ENCODE measurements at regions not wholly inside any gene's neighbourhood (a gene's known extent, or its start where the extent isn't known, plus 50 kb on each side); places are given as distances from the start of the nearest gene placed in this dataset.

- no peak for TF ChIP-seq EZH2phosphoT487 (IDR thresholded peaks at IDR 0.05; ENCODE audit: unreplicated experiment)
- TF ChIP-seq CTCF (conservative IDR thresholded peaks at IDR 0.05; ENCODE audit: low read depth in 2 of 2): no peak
- TF ChIP-seq REST (IDR thresholded peaks at IDR 0.05; ENCODE audit: unreplicated experiment): no peak
- no peak for TF ChIP-seq EZH2 (IDR thresholded peaks at IDR 0.05; ENCODE audit: low read depth, unreplicated experiment)
- no peak for TF ChIP-seq POLR2AphosphoS5 (IDR thresholded peaks at IDR 0.05; ENCODE audit: low read depth)
- TF ChIP-seq STAT1 (IDR thresholded peaks at IDR 0.05; ENCODE audit: unreplicated experiment): no peak
- TF ChIP-seq CREB1 (CRISPR knock-in tag; IDR thresholded peaks at IDR 0.05; ENCODE audit: low read depth): no peak
- no peak for TF ChIP-seq JUNB (IDR thresholded peaks at IDR 0.05; ENCODE audit: unreplicated experiment)
- no peak for TF ChIP-seq ETS1 (IDR thresholded peaks at IDR 0.05)
These were observed 898.5 kb upstream of the KCND2 start for GRCh38 chr7:119374436-119374835.

Measured in GM23338 (cell line).